ENCODE measurements at regions not wholly inside any gene's neighbourhood (a gene's known extent, or its start where the extent isn't known, plus 50 kb on each side); places are given as distances from the start of the nearest gene placed in this dataset.
"Not testable (repeated sequence)": the region's sequence is repeated elsewhere in the genome, so short reads cannot be mapped to it uniquely, and the experiment has no call there.

GRCh38 chr21:14903172-14903865 is 161.5 kb downstream of the NRIP1 start:
- no peak for DNase-seq

DNA sequence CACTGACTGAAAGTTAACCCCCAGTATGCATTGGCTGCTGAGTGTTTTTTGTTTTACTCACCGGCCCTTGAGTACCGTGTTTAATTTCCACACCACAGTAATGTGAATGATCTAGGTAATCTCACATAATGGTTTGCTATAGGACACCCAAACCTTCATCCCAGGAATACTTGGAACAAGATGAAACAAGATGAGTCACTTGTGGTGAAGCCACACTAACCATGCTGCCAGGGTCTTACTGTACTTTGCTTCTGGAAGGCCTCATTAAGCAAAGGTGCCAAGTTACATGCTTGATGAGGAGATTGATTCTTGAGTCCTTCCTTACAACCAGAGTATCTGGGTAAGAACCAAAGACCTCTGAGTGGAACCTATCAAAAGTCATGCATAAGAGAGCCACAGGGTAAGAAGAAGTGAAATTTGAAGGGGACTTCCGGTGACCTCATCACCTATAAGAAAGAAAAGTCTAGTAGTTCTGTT is 163.3 kb downstream of the NRIP1 start:
- DNase-seq, result no peak

GRCh38 chr21:14900611-14901010 is 164.2 kb downstream of the NRIP1 start:
- DNase-seq, result no peak

DNA sequence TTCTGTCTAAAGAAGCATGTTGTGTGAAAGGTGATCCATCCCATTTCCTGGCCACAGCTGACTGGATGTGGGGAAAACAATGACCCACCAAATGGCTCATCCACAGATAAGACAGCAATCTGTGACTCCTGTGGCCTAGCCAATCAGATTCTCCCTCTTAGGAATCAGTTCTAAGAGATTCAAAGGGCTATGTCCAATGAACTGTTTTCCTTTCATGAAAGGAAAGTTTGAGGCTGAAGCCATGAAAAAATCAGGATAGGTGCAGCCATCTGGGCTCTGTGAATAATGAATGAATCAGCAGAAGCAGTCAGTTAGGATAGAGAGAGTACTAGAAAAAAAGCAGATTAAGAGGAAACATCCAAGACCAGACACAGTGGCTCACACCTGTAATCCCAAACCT is 164.7 kb downstream of the NRIP1 start:
- no peak for DNase-seq

- DNase-seq, result no peak
Measured at GRCh38 chr21:14895792-14896191, 169.0 kb downstream of the NRIP1 start.

- DNase-seq, result no peak
Measured at GRCh38 chr21:14890141-14890540, 174.7 kb downstream of the NRIP1 start.

DNA sequence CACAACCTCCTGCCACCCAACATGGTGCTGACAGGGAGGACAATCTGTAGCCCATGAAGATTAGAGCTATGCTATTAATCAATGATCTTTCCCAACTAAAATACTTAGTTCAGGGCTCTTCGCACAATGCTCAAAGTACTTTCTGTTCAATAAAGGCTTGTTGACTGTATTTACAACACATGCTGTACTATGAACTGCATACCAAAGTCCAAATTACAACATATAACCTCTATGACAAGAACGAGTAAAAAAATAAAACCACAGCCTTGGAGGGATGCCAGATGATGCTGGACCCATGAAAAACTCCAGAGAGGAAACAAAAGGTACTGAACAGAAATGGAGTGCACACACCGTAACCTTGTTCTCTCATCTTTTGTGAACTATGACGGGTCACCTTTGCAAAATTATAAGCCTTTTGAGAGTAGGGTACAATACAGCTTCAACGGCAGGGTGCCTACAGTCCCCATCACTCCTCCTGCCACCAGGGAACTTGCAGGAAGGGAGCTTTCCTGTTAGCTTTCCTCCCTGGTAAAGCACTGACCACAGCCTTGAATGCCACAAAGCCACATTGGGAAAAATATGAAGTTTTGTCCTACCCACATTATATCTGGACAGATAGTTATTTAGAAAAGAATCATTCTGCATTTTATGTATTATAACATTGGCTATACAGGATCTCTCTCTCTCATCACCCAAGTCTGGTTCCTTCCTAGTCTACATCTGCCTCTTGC is 175.6 kb downstream of the NRIP1 start:
- DNase-seq, result no peak

- no peak for DNase-seq
Measured at GRCh38 chr21:14888202-14888601, 176.6 kb downstream of the NRIP1 start.

DNA sequence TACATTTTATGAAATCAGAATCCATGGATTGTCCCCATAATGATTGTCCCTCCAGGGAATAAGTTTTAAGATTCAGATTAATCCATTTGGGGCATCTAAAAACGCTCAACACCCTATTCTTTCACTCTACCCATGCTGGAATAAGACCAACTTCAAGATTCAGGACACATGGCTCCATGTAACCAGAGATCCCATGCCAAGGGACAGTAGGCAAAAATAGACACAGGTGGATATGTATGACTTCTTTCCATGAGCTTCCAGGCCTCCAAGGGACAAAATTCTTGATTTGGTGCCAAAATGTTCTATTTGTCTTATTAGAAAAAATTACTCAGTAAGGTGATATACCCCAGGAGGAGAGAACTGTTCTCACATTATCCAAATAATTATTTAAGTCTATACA is 178.8 kb downstream of the NRIP1 start:
- no peak for DNase-seq

DNA sequence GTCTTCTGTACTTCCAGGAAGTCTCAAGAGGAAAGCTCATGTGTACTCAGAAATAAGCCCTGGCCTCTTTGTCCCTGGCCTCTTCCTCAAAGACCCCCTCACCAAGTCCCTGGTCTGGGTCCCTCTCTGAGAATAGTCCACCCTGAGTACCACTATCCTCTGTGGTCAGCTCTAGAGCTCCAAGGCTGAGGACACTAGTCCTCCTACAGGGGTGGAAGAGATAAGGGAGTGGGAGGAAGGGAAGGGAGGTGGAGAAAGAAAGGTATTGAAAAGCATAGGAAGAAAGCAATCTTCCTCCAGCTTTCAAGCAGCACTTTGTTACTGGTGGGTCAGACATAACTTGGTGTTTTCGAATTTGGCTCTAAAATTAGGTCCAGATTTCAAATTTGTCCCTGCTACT is 181.4 kb downstream of the NRIP1 start:
- no peak for DNase-seq

DNA sequence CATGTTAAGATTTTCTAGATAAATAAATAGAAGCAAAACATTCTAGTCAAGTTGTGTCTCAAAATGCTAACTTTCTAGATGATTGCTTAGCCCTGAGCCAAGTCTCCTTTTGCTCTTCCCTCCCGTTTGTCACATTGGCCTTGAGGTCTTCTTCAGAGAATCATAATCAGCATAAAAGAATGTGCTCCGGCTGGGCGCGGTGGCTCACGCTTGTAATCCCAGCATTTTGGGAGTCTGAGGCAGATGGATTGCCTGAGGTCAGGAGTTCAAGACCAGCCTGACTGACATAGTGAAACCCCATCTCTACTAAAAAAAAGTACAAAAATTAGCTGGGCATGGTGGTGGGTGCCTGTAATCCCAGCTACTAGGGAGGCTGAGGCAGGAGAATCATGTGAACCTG is 182.3 kb downstream of the NRIP1 start:
- not testable (repeated sequence) for DNase-seq

GRCh38 chr21:14881863-14882499 is 182.8 kb downstream of the NRIP1 start:
- no peak for DNase-seq

DNA sequence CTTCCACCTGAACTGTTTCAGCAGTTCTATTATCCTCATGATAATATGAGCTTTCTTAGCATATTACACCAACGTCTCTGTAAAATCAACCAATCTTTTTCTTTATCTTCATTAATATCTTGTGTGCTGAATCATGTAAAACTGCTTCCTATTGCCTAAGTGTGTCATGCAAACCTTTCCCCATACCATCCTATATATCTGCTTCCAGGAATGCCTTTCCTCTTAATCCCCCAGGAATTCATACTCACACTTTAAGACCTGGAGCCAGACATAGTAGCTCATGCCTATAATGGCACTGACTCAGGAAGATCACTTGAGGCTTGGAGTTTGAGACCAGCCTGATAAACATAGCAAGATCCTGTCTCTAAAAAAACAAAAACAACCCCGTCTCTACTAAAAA is 183.9 kb downstream of the NRIP1 start:
- DNase-seq, result no peak

DNA sequence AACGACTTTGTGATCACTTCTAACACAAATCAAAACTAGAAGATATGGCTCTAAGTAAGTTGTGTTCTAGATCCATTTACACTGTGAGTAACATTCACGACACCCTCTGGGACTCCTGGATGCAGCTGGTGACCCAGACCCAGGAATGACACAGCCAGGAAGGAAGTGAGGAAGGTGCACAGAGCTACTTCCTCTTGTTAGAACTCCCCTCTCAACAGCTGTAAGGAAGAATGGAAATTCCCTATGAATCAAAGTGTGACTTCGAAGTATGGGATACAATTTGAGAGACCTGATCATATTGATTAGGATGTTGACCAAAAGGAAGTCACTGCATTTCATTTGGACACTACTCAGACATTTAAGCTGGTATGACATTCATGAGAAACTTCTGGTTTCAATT is 185.3 kb downstream of the NRIP1 start:
- DNase-seq, result no peak

DNA sequence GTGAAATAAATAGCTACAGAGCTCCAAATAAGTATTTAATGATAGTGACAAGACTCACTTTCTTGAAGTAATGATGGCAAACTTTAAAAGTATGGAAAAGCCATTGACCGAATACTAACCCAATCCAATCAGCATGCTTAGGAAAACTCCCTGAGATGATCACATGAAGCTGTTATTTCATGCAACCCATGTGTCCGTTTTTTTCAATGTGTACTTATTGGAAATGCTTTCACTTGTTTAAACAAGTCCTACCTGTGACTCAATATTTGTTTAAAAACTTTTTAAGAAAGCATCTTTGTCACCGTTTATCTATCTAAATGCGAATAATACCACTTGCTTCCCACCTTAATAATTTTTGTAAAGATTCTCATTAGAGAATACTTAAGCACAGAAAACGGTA is 185.8 kb downstream of the NRIP1 start:
- no peak for DNase-seq

GRCh38 chr21:14877581-14878228 is 187.1 kb downstream of the NRIP1 start:
- DNase-seq, result no peak

DNA sequence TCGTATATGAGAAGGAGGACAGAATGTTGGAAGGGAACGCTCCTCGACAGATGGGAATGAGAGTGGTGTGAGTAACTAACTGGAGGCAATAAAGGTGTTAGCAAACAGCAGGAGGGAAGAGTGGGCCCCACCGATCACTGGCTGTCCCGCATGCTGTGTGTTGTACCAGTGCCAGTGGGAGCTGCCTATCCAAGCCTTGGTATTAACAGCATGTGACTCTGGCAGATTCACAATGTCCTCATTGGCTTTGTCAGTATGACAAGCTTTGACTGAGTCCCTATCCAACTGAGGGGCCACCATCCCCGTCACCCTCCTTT is 188.3 kb downstream of the NRIP1 start:
- DNase-seq, result no peak

DNA sequence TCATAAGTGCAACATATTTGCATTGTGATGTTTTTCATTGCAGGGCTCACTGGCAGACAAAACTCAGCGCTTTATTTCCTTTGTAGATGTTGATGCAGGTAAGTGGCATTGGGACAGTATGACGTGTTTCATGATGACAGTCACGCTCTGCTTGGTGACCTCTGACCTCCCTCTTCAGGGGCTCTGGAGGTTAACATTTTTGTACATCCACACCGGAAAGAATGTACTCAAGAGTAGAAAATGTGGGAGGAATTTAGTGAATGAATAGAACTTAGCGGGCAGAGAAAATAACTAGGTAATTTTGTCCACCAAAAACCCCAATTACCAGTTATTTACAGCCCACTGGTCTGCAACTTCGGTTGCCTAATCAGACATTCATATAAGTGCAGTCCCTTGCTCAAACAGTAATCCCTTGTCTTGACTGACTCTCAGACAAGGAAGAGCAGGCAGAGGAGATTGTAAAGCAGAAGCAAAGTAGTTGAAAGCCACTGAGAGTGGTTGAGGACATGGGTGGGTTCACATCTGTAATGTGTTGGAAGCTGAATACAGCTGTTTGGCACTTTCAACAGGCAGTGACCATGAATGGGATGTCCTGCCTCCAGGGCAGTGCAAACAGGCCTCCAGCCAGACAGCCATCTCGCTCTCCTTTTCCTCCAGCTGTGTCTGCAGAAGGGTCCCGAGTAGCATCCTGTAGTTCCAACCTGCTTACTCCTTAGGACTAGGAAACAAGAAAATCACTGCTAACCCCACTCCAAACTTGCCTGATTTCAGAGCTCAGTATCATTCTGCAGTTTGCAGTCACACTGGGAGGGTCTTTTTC is 188.9 kb downstream of the NRIP1 start:
- no peak for DNase-seq

DNA sequence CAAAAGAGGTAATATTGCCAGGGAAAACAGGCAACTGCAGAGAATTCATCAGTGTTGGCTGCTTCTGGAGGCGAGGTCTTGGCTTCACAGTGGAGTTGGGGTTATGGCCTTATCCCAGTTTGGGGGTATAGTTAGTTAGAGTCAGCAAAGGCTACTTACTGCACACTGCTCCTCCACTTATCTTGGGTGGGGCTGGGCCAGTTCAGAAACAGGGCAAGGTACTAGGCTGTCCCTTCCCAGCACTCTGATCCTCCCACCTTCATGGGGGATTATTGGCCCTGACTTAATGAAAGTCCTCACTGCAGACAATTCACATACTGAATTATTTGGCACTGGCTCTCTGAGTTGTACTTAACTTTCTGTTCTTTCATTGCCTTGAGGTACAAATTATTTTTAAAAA is 189.6 kb downstream of the NRIP1 start:
- no peak for DNase-seq

DNA sequence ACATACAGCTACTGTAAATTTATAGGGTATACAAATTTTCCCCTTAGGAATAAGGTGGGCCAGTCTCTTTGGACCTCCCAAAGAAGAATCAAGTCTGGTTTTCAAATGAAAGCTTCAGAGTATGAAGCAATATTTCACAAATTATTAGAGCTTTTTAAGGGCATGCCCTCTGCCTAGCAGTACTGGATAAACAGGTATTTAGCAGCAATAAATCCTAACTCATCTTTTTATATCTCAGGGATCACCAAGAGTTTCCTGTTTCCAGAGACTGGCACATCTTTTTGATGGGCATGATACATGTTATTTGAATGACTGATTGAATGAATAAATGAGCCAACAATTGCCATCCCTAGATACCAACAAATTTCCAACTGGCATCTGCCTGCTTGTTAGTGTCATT is 190.4 kb downstream of the NRIP1 start:
- no peak for DNase-seq

DNA sequence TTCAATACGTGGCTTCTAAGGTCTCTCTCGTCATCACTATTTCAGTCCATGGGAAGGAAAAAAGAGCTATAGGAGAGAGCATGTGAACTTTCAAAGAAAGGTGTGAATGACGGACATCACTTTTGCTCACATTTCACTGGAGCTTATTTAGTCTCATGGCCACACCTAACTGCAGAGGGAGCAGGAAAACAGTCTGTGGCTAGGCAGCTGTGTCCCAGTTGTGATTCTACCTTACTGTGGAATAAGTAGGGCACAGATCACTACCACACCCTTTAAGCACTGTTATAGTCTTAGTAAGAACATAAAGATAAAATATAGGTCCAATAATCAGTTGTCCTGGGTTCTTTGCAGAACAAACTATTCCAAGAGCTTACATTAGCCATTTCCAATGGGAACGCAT is 192.9 kb downstream of the NRIP1 start:
- no peak for DNase-seq

DNA sequence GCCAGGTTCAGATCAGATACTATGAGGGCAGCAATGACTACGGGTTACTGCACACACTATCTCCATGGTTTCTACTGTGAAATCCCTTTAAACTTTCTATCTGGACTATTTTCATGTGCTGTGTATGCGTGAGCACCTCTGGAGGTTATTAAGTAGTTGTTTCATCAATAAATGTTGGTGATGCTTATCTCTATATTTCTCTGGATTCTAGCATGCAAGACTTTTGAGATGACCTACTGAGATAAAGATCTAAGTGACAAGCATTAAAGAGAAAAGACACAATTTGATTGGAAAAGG is 194.0 kb downstream of the NRIP1 start:
- no peak for DNase-seq

Data from activated CD8-positive, alpha-beta memory T cell treated with anti-CD3 and anti-CD28 coated beads, Interleukin-2, amount 50 U/mL, for 48 hours (primary cell).